GM12878 (cell line): ENCODE measurements at regions not wholly inside any gene's neighbourhood (a gene's known extent, or its start where the extent isn't known, plus 50 kb on each side); places are given as distances from the start of the nearest gene placed in this dataset.

ENCODE experiments used
- ATAC-seq: fragments of 200-7000 bp; cut with Tn5 transposase; 3 replicates; pipeline ENCODE4 v1.9.1; 2020; ENCODE audit warnings: mild to moderate bottlenecking, moderate library complexity
- BruUV-seq: library from RNA; stranded (reverse); fragments of 400-500 nt; replicated peaks from 2 replicates; lab custom pipeline; 2021; lab: Mats Ljungman, UMichigan
- CTCF ChIA-PET: fragments of 300-600 bp; sonication (Branson Sonifier 250); formaldehyde crosslinking; extraction: SDS; loops from one replicate; lab custom pipeline; 2021; ENCODE audit warnings: inconsistent platforms; lab: Yijun Ruan, JAX
- POLR2A ChIA-PET: fragments of 350-600 bp; formaldehyde crosslinking; extraction: SDS; loops from one replicate; lab custom pipeline; 2021; ENCODE audit warnings: inconsistent platforms; lab: Charles Lee
- RAD21 ChIA-PET: fragments of 300-600 bp; sonication (Branson Sonifier 250); formaldehyde crosslinking; loops from one replicate; lab custom pipeline; 2023; ENCODE audit warnings: antibody characterized with exemption; ENCODE audit not compliant: unreplicated experiment; lab: Charles Lee
- SMC1A ChIA-PET: fragments of 300-600 bp; sonication (Branson Sonifier 250); formaldehyde crosslinking; loops from one replicate; lab custom pipeline; 2023; ENCODE audit not compliant: unreplicated experiment, uncharacterized antibody; lab: Charles Lee
- DNase-seq: peaks from one replicate; pipeline ENCODE4 v3.0.0-alpha.2; 2011; ENCODE audit warnings: low read depth, low spot score
- FAIRE-seq: peaks from 3 replicates; lab custom pipeline; 2011; peaks lifted over from hg19 to GRCh38; lab: Jason Lieb, UNC
- H2AFZ ChIP-seq: 2 replicates; pipeline ENCODE4 v1.6.0; 2011; ENCODE audit warnings: low read depth, low read length, control low read depth; ENCODE audit not compliant: control insufficient read depth
- H3K27ac ChIP-seq: 2 replicates; pipeline ENCODE4 v1.5.1; 2011; ENCODE audit warnings: control low read depth; ENCODE audit not compliant: control insufficient read depth, insufficient read depth
- H3K27me3 ChIP-seq, 2 experiments: replicated peaks in 1 of 2; 2 replicates each; pipeline versions ENCODE4 v1.6.0 to v1.6.1; 2011; ENCODE audit warnings: low read length in 1 of 2; ENCODE audit not compliant: control insufficient read depth in 2 of 2, insufficient read depth in 2 of 2
- H3K36me3 ChIP-seq, 2 experiments: 2 replicates each; pipeline ENCODE4 v1.5.1; 2011; ENCODE audit warnings: low read length in 1 of 2; ENCODE audit not compliant: control insufficient read depth in 2 of 2, insufficient read depth in 2 of 2
- H3K4me1 ChIP-seq: 2 replicates; pipeline ENCODE4 v1.6.1; 2011; ENCODE audit warnings: mild to moderate bottlenecking, low read length, moderate library complexity, mixed read lengths; ENCODE audit not compliant: control insufficient read depth, insufficient read depth
- H3K4me2 ChIP-seq: 2 replicates; pipeline ENCODE4 v1.6.0; 2011; ENCODE audit warnings: control low read depth; ENCODE audit not compliant: control insufficient read depth, insufficient read depth
- H3K4me3 ChIP-seq: fragments of 200-600 bp; sonication (generic); 2 replicates; pipeline ENCODE4 v1.5.1; 2016
- H3K79me2 ChIP-seq: 2 replicates; pipeline ENCODE4 v1.6.0; 2011; ENCODE audit warnings: low read length; ENCODE audit not compliant: control insufficient read depth, insufficient read depth
- H3K9ac ChIP-seq: 2 replicates; pipeline ENCODE4 v1.8.0; 2011; ENCODE audit warnings: low read length, control low read depth, mixed read lengths; ENCODE audit not compliant: control insufficient read depth, insufficient read depth
- H3K9me3 ChIP-seq: replicated peaks from 3 replicates; pipeline ENCODE4 v1.5.1; 2011; ENCODE audit warnings: mild to moderate bottlenecking, low read length; ENCODE audit not compliant: control insufficient read depth, insufficient read depth
- H4K20me1 ChIP-seq: 2 replicates; pipeline ENCODE4 v1.6.0; 2011; ENCODE audit not compliant: control insufficient read depth, insufficient read depth
- CHD2 ChIP-seq: IDR thresholded peaks from 2 replicates; pipeline ENCODE4 v1.6.1; 2011; ENCODE audit warnings: low read depth, low read length, improper control_type of control experiment, borderline replicate concordance
- CREB1 ChIP-seq: IDR thresholded peaks from 2 replicates; pipeline ENCODE4 v1.6.1; 2012; ENCODE audit warnings: low read depth, mild to moderate bottlenecking, inconsistent platforms
- EGR1 ChIP-seq, 2 experiments: IDR thresholded peaks; 1 replicate in 1 of 2; 2 replicates in 1 of 2; pipeline ENCODE4 v1.6.1; 2011 to 2012; ENCODE audit warnings: low read depth in 2 of 2, low read length in 2 of 2, borderline replicate concordance in 1 of 2, mild to moderate bottlenecking in 1 of 2, moderate library complexity in 1 of 2
- EP300 ChIP-seq, 2 experiments: fragments of 150-350 bp in 1 of 2; IDR thresholded peaks; 2 replicates each; pipeline ENCODE4 v1.6.1; 2011 to 2012; ENCODE audit warnings: low read depth in 2 of 2, low read length in 2 of 2, borderline replicate concordance in 1 of 2, improper control_type of control experiment in 1 of 2, inconsistent platforms in 1 of 2; ENCODE audit not compliant: control insufficient read depth in 1 of 2
- IRF4 ChIP-seq: IDR thresholded peaks from 2 replicates; pipeline ENCODE4 v1.6.1; 2011; ENCODE audit warnings: low read depth, low read length
- KAT2A ChIP-seq: conservative IDR thresholded peaks from 2 replicates; pipeline ENCODE4 v1.6.1; 2011; ENCODE audit warnings: low read depth, low read length; ENCODE audit not compliant: control insufficient read depth
- KLF5 ChIP-seq: fragments of 450-650 bp; IDR thresholded peaks from 2 replicates; pipeline ENCODE4 v1.6.1; 2014; ENCODE audit warnings: mild to moderate bottlenecking; ENCODE audit not compliant: partially characterized antibody
- MTA2 ChIP-seq: fragments of 450-650 bp; IDR thresholded peaks from 2 replicates; pipeline ENCODE4 v1.6.1; 2016; ENCODE audit warnings: low read depth, mild to moderate bottlenecking, moderate library complexity
- NFYB ChIP-seq: IDR thresholded peaks from 2 replicates; pipeline ENCODE4 v1.6.1; 2011; ENCODE audit warnings: low read depth, mild to moderate bottlenecking, low read length, improper control_type of control experiment, moderate library complexity; ENCODE audit not compliant: insufficient read depth
- POLR2AphosphoS2 ChIP-seq: IDR thresholded peaks from 2 replicates; pipeline ENCODE4 v1.6.1; 2011; ENCODE audit warnings: low read depth, mild to moderate bottlenecking, low read length, improper control_type of control experiment, moderate library complexity
- POU2F2 ChIP-seq: IDR thresholded peaks from 3 replicates; pipeline ENCODE4 v1.6.1; 2011; ENCODE audit warnings: low read depth, mild to moderate bottlenecking, low read length, borderline replicate concordance
- RAD21 ChIP-seq: IDR thresholded peaks from 2 replicates; pipeline ENCODE4 v1.6.1; 2011; ENCODE audit warnings: mild to moderate bottlenecking, low read depth, low read length, moderate library complexity; ENCODE audit not compliant: insufficient read depth
- SMC3 ChIP-seq: IDR thresholded peaks from 2 replicates; pipeline ENCODE4 v1.6.1; 2011; ENCODE audit warnings: low read length, improper control_type of control experiment, borderline replicate concordance
- SUPT20H ChIP-seq: IDR thresholded peaks from 2 replicates; pipeline ENCODE4 v1.6.1; 2011; ENCODE audit warnings: low read depth, mild to moderate bottlenecking, low read length, moderate library complexity, borderline replicate concordance; ENCODE audit not compliant: control insufficient read depth
- TARDBP ChIP-seq: IDR thresholded peaks from 2 replicates; pipeline ENCODE4 v1.6.1; 2016; ENCODE audit warnings: borderline replicate concordance
- WRNIP1 ChIP-seq: IDR thresholded peaks from 2 replicates; pipeline ENCODE4 v1.6.1; 2011; ENCODE audit warnings: low read depth, low read length, improper control_type of control experiment, borderline replicate concordance
- ZNF384 ChIP-seq: IDR thresholded peaks from 2 replicates; pipeline ENCODE4 v1.6.1; 2012; ENCODE audit warnings: low read depth, mild to moderate bottlenecking, low read length, improper control_type of control experiment, borderline replicate concordance
- WGBS: methylation state at CpG from one replicate; pipeline ENCODE4 v1.1.6; 2016; ENCODE audit warnings: low lambda C conversion rate; ENCODE audit not compliant: insufficient replicate concordance, insufficient coverage; ENCODE audit errors: missing lambda C conversion rate; 5-methylcytosine and 5-hydroxymethylcytosine counted together
- in situ Hi-C: fragments of 300-500 bp; cut with MboI; formaldehyde crosslinking; loops from 9 replicates; pipeline ENCODE4 v1.14.3; 2018; ENCODE audit warnings: mixed read lengths
- intact Hi-C: fragments of 100-400 bp; cut with micrococcal nuclease; formaldehyde crosslinking; loops from one replicate; pipeline ENCODE4 v1.14.2; 2022; ENCODE audit not compliant: unreplicated experiment
- TF ChIP-seq, protein P1 (sequence below): IDR thresholded peaks from 2 replicates; pipeline ENCODE4 v1.6.1; 2012; ENCODE audit warnings: low read depth, low read length, improper control_type of control experiment
- TF ChIP-seq, protein P2 (sequence below): fragments of 450-650 bp; IDR thresholded peaks from 2 replicates; pipeline ENCODE4 v1.6.1; 2016; ENCODE audit warnings: mild to moderate bottlenecking
- TF ChIP-seq, protein P3 (sequence below): fragments of 450-650 bp; conservative IDR thresholded peaks from 2 replicates; pipeline ENCODE4 v1.6.1; 2017; ENCODE audit warnings: mild to moderate bottlenecking, moderate library complexity

DNA sequence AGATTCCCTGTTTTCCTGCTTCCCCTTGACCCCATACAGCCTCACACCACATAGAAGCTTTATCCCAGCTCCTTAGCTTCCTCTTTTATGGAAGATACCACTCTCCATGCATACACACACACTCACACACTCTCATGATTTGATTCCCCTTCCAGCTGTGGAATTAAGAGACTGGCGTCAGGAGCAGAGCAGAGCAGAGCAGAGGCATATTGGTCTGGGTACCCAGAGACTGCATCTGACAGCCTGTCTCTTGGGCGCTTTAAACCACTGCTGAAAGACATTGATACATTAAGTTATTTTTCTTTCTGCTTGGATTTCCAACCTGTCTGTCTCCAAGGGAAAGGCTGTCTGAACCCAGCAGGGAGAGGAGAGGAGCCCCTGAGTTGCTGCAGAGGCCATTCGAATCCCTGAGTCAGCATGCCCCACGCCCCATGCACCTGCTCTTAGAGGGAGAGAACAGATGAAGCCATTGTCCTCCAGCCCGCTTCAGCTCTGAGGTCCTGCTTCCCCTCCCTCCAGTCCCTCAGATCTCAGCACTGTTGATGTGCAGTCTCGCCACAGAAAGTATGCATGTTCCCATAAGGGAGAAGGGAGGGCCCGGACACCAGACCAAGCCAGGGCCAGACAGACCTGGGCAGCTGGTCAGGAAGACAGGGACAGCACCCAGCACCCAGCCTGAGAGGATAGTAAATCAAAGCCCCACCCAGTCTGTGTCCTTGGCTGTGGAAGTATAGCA lies 66.7 kb upstream of the GJB5 start:
- in situ Hi-C loops, result no loop called here
- ATAC-seq, result no peak
- DNase-seq, result no peak
- FAIRE-seq, result no peak
- Histone ChIP-seq H3K9ac (no peak overlapping the region), H3K9me3 (no peaks in the 10 kb centered on the region), H3K4me2 (no peak overlapping the region), H3K4me3 (no peak overlapping the region), H3K36me3 (no peaks in the 10 kb centered on the region), H3K4me1 (no peaks in the 10 kb centered on the region), H2AFZ (no peak overlapping the region), H3K27ac (no peak overlapping the region), H3K27me3 (peaks cover 0 to 3% of the 10 kb centered on the region in 2 experiments; a peak in 3 of 4 replicates), H4K20me1 (no peaks in the 10 kb centered on the region)
- intact Hi-C loops, result no loop called here
- RAD21 ChIA-PET, result no interaction called here
- 20% methylated on average over 7 of the region's 7 CpGs for WGBS
- POLR2A ChIA-PET, result no interaction called here
- CTCF ChIA-PET, result no interaction called here
- TF ChIP-seq MTA2 (no peak), EP300 (IDR thresholded peaks at IDR 0.05; ENCODE audit: borderline replicate concordance in 1 of 2, control insufficient read depth in 1 of 2, low read depth in 2 of 2, low read length in 2 of 2) (no peak), KAT2A (no peak), CREB1 (no peak), TARDBP (no peak), ZNF384 (no peak), SUPT20H (no peak), SMC3 (no peak), EGR1 (IDR thresholded peaks at IDR 0.05; ENCODE audit: borderline replicate concordance in 1 of 2, low read depth in 2 of 2, low read length in 2 of 2) (no peak), NFYB (no peak), WRNIP1 (no peak), RAD21 (no peak), IRF4 (no peak), POLR2AphosphoS2 (no peak), CHD2 (no peak), KLF5 (no peak), POU2F2 (no peak)
- TF ChIP-seq, protein P1, sequence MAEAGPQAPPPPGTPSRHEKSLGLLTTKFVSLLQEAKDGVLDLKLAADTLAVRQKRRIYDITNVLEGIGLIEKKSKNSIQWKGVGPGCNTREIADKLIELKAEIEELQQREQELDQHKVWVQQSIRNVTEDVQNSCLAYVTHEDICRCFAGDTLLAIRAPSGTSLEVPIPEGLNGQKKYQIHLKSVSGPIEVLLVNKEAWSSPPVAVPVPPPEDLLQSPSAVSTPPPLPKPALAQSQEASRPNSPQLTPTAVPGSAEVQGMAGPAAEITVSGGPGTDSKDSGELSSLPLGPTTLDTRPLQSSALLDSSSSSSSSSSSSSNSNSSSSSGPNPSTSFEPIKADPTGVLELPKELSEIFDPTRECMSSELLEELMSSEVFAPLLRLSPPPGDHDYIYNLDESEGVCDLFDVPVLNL, result no peak
- TF ChIP-seq, protein P2, sequence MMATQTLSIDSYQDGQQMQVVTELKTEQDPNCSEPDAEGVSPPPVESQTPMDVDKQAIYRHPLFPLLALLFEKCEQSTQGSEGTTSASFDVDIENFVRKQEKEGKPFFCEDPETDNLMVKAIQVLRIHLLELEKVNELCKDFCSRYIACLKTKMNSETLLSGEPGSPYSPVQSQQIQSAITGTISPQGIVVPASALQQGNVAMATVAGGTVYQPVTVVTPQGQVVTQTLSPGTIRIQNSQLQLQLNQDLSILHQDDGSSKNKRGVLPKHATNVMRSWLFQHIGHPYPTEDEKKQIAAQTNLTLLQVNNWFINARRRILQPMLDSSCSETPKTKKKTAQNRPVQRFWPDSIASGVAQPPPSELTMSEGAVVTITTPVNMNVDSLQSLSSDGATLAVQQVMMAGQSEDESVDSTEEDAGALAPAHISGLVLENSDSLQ, result no peak
- TF ChIP-seq, protein P3, sequence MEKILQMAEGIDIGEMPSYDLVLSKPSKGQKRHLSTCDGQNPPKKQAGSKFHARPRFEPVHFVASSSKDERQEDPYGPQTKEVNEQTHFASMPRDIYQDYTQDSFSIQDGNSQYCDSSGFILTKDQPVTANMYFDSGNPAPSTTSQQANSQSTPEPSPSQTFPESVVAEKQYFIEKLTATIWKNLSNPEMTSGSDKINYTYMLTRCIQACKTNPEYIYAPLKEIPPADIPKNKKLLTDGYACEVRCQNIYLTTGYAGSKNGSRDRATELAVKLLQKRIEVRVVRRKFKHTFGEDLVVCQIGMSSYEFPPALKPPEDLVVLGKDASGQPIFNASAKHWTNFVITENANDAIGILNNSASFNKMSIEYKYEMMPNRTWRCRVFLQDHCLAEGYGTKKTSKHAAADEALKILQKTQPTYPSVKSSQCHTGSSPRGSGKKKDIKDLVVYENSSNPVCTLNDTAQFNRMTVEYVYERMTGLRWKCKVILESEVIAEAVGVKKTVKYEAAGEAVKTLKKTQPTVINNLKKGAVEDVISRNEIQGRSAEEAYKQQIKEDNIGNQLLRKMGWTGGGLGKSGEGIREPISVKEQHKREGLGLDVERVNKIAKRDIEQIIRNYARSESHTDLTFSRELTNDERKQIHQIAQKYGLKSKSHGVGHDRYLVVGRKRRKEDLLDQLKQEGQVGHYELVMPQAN, result no peak
- TF ChIP-seq, all 136 proteins: peak for 0
- BruUV-seq, result no TSS peak
- SMC1A ChIA-PET, result no interaction called here
- H3K79me2 ChIP-seq, result no peaks in the 10 kb centered on the region
